Lung (tissue), 11 donors: ENCODE measurements at regions not wholly inside any gene's neighbourhood (a gene's known extent, or its start where the extent isn't known, plus 50 kb on each side); places are given as distances from the start of the nearest gene placed in this dataset.

ENCODE experiments used
- ATAC-seq: fragments of 200-7000 bp; cut with Tn5 transposase; one replicate; pipeline ENCODE4 v1.9.1; 2020; ENCODE audit warnings: moderate number of reproducible peaks; ENCODE audit not compliant: insufficient read depth, low FRiP score
- DNase-seq, 3 donors: peaks; one replicate each; pipeline ENCODE4 v3.0.0-alpha.2; 2013 to 2017
- H3K27ac ChIP-seq, 2 donors: one replicate each; pipeline ENCODE4 v1.5.1; 2013; ENCODE audit warnings: mild to moderate bottlenecking in 2 of 2, moderate library complexity in 2 of 2, control low read depth in 1 of 2, inconsistent platforms in 1 of 2, low read depth in 1 of 2, low read length in 1 of 2
- H3K27me3 ChIP-seq, 3 donors: one replicate each; pipeline ENCODE4 v1.5.1; 2013; ENCODE audit warnings: low read length in 2 of 3; ENCODE audit not compliant: control insufficient read depth in 3 of 3, insufficient read depth in 3 of 3
- H3K36me3 ChIP-seq, 4 donors: one replicate each; pipeline ENCODE4 v1.5.1; 2013; ENCODE audit warnings: low read length in 4 of 4, mild to moderate bottlenecking in 1 of 4, moderate library complexity in 1 of 4; ENCODE audit not compliant: control insufficient read depth in 4 of 4, insufficient read depth in 4 of 4
- H3K4me1 ChIP-seq, 5 donors: one replicate each; pipeline ENCODE4 v1.5.1; 2013; ENCODE audit warnings: low read length in 5 of 5, mild to moderate bottlenecking in 2 of 5, moderate library complexity in 1 of 5; ENCODE audit not compliant: control insufficient read depth in 5 of 5, insufficient read depth in 5 of 5
- H3K4me3 ChIP-seq: one replicate; pipeline ENCODE4 v1.5.1; 2013; ENCODE audit warnings: mild to moderate bottlenecking, control low read depth, moderate library complexity
- H3K9ac ChIP-seq, 2 donors: one replicate each; pipeline ENCODE4 v1.5.1; 2013; ENCODE audit warnings: low read length in 2 of 2, control low read depth in 1 of 2; ENCODE audit not compliant: insufficient read depth in 1 of 2
- H3K9me3 ChIP-seq, 4 donors: one replicate each; pipeline ENCODE4 v1.5.1; 2013; ENCODE audit warnings: low read length in 3 of 4, mild to moderate bottlenecking in 1 of 4, moderate library complexity in 1 of 4; ENCODE audit not compliant: control insufficient read depth in 4 of 4, insufficient read depth in 3 of 4
- CTCF ChIP-seq: IDR thresholded peaks from 2 replicates; pipeline ENCODE4 v1.5.1; 2012; ENCODE audit warnings: mild to moderate bottlenecking; ENCODE audit errors: control extremely low read depth, extremely low read depth
- WGBS, 2 donors: extraction: QIAGEN DNeasy Blood & Tissue Kit; methylation state at CpG; one replicate each; pipeline ENCODE4 v1.1.7; 2013; 5-methylcytosine and 5-hydroxymethylcytosine counted together
- donor health status: control.
- donor health status: control.
- donor health status: Bipolar disorder and iron deficiency.
- donor health status: healthy.
- donor health status: DM: yes; HTN: yes; CAD: no.

- Histone ChIP-seq H3K4me1 (peaks cover 0 to 14% (median 0%) of the 10 kb centered on the region in 5 donors), H3K27ac (no peak overlapping the region), H3K9ac (no peak overlapping the region), H3K27me3 (peaks cover 0 to 7% (median 2%) of the 10 kb centered on the region in 3 donors), H3K9me3 (peaks cover 0 to 3% (median 0%) of the 10 kb centered on the region in 4 donors), H3K36me3 (no peaks in the 10 kb centered on the region), H3K4me3 (no peak overlapping the region)
- TF ChIP-seq CTCF = no peak
- ATAC-seq = no peak
- no peak for DNase-seq
- 70 to 76% methylated on average over 3 of the region's 3 CpGs for WGBS, 2 donors
Measured at GRCh38 chr11:133598906-133599305, 66.6 kb upstream of the OPCML start.

DNA sequence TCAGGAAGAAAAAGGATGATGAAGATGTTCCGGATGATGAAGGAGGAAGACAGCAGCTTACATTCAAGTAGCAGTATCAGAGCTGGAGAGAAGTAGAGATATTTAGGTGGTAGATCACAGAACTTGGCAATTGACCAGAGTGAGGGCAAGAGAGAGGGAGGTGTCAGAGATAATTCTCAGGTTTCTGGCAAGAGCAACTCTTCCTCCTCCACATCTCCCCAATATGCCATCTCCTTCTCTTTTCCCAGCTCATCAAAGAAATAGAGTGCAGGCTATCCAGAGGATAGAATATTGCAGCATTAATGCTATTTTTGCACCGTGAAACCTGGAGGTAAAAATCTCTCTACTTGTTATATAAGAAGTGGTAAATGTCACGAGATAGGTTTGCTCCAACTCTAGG is 64.9 kb upstream of the OPCML start:
- DNase-seq (no peak), ATAC-seq (no peak)
- H3K4me1 ChIP-seq = peaks cover 0 to 14% (median 0%) of the 10 kb centered on the region in 5 donors
- no peak overlapping the region for H3K4me3 ChIP-seq
- no peaks in the 10 kb centered on the region for H3K36me3 ChIP-seq
- H3K27me3 ChIP-seq = peaks cover 0 to 5% (median 0%) of the 10 kb centered on the region in 3 donors
- WGBS, 2 donors = 73 to 85% methylated on average over 3 of the region's 3 CpGs
- H3K27ac ChIP-seq = no peak overlapping the region
- H3K9me3 ChIP-seq = peaks cover 0 to 3% (median 0%) of the 10 kb centered on the region in 4 donors
- TF ChIP-seq CTCF = no peak
- H3K9ac ChIP-seq = no peak overlapping the region

DNA sequence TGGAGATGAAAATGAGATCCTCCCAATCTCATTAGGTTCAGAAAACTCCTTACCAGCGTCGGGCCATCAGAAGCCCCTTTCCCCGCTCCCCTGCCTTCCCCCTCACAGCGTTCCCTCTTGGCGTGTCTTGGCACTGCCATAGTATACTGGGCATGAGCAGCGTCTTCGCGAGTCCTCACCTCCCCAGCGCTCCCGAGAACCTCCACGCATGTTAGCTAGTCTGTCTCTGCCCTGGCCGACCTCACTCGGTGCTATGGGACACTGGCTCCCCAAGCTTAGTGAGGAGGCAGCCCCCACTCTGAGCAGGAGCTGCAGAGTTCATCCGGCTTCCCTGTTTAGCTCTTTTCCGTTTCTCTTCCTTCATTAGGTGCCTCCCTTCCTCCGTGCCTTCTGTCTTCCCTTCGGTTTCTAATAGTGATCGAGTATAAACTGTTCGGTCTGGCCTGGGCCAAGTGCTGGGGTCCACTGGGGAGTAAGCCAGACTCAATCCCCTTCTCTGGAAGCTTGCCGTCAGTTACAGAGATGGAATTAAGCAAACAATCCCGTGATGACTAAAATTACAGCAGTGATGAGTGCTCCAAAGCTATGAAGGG is 63.8 kb upstream of the OPCML start:
- no peak for DNase-seq
- Histone ChIP-seq H3K4me3 (no peak overlapping the region), H3K9me3 (peaks cover 0 to 3% (median 0%) of the 10 kb centered on the region in 4 donors), H3K4me1 (peaks cover 0 to 11% (median 0%) of the 10 kb centered on the region in 5 donors), H3K27me3 (peaks cover 0 to 5% (median 0%) of the 10 kb centered on the region in 3 donors), H3K36me3 (no peaks in the 10 kb centered on the region), H3K27ac (no peak overlapping the region), H3K9ac (no peak overlapping the region)
- no peak for ATAC-seq
- WGBS, 2 donors = 89 to 90% methylated on average over 21 of the region's 21 CpGs
- no peak for TF ChIP-seq CTCF

- H3K9me3 ChIP-seq = peaks cover 0 to 3% (median 0%) of the 10 kb centered on the region in 4 donors
- H3K4me1 ChIP-seq = no peaks in the 10 kb centered on the region
- peaks cover 0 to 5% (median 0%) of the 10 kb centered on the region in 3 donors for H3K27me3 ChIP-seq
- DNase-seq (no peak), ATAC-seq (no peak)
- H3K36me3 ChIP-seq = no peaks in the 10 kb centered on the region
- no peak overlapping the region for H3K4me3 ChIP-seq
- H3K9ac ChIP-seq = no peak overlapping the region
- WGBS, 2 donors = 87 to 88% methylated on average over 2 of the region's 2 CpGs
- no peak for TF ChIP-seq CTCF
- no peak overlapping the region for H3K27ac ChIP-seq
Measured at GRCh38 chr11:133593036-133593435, 60.7 kb upstream of the OPCML start.
